Medulla oblongata (tissue), 1 donor: ENCODE measurements at regions not wholly inside any gene's neighbourhood (a gene's known extent, or its start where the extent isn't known, plus 50 kb on each side); places are given as distances from the start of the nearest gene placed in this dataset.

Source experiments
- DNase-seq: peaks from one replicate; pipeline ENCODE4 v3.0.0-alpha.2; 2015; ENCODE audit errors: extremely low spot score

DNA sequence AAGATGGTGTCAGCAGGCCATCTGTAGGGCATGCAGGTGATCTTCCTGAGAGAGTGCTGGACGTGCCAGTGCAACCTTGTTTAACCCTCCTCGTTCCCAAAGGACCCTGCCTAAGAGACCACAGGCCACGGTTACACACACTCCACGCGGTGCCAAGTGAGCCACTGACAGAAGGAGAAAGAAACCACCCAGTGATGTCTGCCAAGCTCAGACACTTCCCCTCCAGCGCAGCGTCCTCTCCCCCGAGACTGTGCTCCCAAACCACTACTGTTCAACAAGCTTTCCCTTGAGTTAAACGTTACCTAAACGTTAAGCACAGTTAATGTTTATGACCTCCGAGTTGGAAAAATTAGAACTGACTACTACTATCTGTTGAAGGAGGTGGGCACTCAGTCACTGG is 119.1 kb upstream of the NCK2 start:
- DNase-seq, result no peak

DNA sequence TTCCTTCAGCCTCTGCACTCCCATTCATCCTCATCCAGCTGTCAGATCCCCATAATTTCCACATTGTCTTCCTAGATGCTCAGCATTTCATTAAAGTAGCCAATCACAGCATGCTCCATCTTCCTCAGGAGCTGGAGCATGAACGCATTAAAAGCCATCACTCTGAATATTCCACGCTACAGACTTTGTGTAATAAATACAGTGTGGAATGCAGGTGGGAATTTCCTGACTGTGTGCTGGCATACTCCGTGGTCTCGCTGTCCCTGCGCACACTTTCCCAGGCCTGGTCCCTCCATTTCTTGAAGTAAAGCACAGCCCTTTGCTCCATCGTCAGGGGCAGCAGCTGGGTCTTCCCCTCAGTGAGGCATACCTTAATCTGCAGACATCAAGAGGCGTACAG is 123.7 kb upstream of the NCK2 start:
- no peak for DNase-seq

- DNase-seq, result no peak
Measured at GRCh38 chr2:105618351-105618659, 126.4 kb upstream of the NCK2 start.

GRCh38 chr2:105617631-105618350 is 126.9 kb upstream of the NCK2 start:
- DNase-seq, result no peak

- DNase-seq, result no peak
Measured at GRCh38 chr2:105615305-105615704, 129.4 kb upstream of the NCK2 start.

DNA sequence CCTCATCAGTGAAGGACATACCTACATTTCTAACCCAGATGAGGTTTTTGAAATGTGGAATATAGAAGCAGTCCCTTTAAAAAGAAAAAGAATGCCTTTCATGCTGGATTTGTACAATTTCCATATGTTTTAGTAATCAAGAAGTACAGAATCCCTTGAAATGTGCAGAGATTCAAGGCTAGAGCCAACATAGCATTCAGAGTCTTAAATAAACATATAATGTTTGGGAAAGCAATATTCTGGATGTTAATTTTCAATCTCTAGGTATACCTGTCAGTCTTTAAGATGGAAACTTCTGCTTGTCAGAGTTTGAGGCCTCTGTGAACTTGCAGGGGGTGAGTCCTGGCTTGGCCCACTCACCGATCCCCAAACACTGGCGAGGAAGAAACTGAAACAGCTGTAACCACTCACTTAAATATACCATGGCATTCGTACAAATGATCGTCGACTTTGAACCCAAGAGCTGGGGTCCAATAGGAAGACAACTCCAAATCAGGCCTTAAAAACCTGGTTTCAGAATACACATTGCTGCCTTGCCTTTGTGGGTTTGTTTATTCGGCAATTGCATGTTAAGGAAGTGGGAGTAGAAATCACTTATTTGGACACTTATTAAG is 132.8 kb upstream of the NCK2 start:
- no peak for DNase-seq

- DNase-seq, result no peak
Measured at GRCh38 chr2:105611333-105611637, 133.4 kb upstream of the NCK2 start.

DNA sequence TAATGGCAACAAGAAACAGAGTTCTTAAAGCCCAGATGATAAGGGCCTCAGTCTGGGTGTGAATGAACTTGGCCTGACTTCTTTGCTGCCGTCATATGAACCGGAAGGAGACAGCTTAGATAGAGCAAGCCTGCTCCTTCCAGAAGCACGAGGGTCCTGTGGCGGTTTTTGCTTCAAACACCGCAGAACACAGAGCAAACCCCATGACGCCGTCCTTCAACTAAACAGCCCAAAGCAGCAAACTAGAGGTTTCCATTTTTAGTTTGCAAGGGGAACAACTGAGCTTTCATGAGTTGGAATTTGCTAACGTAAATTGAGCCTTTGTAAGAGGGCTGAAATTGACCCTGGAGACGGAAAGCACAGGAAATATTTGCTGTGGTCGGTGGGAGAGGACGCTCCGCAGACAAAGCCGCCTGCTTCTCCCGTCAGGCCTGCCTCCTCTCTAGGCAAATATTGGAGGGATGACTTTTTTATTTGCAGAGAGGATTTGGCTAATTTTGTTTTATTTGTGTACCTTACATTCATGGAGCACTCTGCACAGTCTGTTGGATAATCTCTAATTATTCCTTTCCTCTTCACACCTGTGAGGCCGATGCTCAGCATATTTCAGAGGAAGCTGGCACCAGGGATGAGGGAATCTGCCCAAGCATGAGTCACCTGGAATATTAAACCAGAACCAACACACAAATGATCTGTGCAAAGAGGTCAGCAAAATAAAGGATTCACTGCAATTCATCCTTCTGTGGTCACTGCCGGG is 134.0 kb upstream of the NCK2 start:
- DNase-seq, result no peak

DNA sequence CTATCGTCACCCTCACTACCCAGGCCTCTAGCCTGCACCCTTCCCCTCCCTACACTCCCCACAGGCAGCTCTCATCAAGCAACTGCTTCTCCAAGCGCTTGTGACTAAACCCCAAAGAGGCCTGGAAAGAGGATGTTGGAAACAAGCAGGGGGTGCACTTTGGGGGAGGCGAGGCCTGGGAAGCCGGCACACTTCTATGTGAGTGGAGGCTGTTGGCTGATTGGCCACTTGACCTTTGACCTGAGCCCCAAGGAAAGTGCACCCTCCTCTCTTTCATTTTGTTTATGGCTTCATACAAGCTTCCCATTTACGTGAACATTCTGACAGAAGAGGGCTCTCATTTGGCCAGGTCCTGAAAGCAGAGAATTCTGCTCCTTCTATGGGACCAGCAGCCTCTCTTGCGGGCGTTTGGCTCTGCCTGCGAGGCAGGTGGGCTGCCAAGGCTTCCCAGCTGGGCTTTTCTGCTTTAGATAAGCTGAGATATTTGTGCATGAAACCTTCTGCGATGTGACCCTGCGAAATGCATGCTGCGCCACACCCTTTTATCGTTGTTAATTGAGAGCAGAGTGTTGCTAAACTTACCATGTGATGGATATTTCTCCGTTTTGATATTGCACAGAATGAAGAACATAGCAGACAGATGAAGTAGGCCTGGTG is 134.8 kb upstream of the NCK2 start:
- no peak for DNase-seq

GRCh38 chr2:105607920-105608504 is 136.7 kb upstream of the NCK2 start:
- DNase-seq, result no peak

DNA sequence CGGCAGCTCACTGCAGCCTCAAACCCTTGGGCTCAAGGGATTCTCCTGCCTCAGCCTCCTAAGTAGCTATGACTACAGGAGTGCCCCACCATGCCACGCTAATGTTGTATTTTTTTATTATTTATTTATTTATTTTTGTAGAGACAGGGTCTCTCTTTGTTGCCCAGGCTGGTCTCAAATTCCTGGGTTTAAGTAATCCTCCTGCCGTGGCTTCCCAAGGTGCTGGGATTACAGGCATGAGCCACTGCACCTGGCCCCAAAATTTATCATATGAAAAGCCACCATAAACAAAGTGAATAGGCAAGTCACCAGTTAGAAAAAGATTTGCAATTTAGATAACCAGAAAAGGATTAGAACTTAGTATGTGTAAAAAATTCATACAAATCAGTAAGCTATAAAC is 138.6 kb upstream of the NCK2 start:
- DNase-seq, result no peak

- peak; percentile 73 for DNase-seq
Measured at GRCh38 chr2:105604938-105605337, 139.8 kb upstream of the NCK2 start.

GRCh38 chr2:105600949-105601794 is 143.5 kb upstream of the NCK2 start:
- no peak for DNase-seq

GRCh38 chr2:105600602-105600948 is 144.1 kb upstream of the NCK2 start:
- no peak for DNase-seq

DNA sequence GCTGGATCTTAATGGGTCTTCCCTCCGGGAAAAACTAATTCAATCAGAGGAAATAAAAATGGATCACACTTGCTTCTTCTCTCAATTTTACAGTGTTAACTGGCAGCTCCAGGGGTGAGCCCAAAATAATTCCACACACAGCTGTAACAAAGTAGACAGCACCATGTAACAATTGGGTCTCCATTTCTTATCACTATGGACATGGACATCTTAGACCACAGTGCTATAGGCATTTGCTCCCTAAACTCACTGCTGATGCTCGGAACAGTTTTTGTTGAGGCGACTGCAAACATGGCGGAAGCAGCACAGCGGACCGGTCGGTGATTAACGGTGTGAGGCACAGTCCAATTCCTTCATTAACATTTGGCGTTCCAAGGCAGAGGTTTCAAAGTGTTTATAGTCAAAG is 144.7 kb upstream of the NCK2 start:
- no peak for DNase-seq

DNA sequence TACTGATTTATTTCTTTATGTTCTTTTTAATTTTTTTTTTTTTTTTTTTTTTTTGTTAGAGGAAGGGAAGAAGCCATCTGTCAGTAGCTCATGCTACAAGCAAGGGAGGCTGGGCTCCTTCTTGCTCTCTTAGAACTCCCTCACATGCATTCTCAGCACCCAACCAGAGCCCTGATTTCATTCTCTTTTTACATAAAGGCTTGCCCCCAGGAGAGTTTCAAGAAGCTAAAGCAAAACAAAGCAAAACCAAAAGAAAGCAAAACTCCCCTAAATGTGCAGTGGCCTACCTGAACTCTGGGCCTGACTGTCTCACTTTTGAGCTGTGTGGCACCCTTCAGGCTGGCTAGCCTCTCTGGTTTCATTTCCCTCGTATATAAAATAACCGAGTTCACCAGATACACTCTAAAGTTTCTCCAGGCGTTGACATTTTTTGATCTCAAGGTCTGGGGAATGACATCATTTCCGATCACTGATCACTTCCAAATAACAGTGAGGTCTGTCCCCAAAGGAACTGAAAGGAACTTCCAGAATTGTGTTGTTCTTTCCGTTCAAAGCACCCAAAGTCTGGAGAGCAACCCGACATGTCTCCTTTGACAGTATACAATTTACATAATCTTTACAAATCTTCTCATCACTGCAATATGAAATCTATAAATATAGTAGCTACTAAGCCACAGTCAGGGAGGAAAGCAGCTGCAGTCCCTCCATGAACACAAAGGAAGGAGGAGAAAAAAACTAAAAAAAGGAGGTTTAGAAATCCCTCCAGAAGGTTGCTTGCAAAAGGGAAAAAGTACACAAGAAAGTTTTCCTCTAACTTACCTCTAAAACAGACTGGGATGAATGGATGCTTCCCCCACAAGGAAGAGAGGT is 145.6 kb upstream of the NCK2 start:
- DNase-seq, result no peak

DNA sequence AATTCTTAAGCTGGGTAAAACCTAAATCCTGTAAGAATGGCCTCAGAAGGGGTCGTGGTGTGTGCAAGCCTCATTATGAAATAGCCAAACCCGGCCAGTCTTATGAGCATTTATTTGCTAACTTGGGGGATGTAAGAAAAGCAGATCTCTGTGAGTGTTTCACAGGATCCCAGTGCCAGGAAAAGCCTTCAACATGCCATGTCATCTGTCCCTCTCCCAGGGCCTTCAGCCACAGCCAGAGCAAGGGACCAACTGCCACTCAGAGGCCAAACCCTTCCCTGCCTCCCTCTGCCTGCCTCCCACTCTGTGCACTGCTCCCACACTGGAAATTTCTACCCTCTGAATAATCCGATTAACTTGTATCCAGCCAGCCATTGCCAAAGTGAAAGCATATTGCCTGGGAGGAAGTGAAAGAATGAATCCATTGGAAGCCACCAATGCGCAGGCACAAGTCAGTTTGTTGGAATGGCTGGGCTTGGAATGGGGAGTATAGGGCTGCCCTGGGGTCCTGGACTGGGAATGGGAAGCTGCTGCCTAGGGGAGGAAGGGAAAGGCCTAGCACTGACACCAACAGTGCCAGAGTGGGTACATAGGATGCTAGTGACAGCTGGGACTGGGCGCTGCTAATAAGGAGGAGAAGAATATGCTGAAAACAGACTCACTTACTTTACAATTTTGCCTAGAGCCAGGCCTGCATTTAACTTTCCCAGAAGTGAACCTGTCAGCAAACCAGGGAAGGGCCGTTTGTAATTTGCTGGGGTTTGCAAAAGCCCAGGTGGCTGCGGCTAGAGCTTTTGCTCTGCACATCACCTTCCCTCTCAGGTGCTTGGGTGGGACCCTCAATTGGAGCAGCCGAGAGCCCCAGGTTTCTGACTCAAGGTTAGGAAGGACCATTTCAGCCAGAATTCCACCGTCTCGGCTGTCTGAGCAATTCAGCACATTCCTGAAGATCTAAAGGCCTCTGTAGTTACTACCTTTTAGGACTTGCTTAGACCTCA is 146.6 kb upstream of the NCK2 start:
- no peak for DNase-seq

DNA sequence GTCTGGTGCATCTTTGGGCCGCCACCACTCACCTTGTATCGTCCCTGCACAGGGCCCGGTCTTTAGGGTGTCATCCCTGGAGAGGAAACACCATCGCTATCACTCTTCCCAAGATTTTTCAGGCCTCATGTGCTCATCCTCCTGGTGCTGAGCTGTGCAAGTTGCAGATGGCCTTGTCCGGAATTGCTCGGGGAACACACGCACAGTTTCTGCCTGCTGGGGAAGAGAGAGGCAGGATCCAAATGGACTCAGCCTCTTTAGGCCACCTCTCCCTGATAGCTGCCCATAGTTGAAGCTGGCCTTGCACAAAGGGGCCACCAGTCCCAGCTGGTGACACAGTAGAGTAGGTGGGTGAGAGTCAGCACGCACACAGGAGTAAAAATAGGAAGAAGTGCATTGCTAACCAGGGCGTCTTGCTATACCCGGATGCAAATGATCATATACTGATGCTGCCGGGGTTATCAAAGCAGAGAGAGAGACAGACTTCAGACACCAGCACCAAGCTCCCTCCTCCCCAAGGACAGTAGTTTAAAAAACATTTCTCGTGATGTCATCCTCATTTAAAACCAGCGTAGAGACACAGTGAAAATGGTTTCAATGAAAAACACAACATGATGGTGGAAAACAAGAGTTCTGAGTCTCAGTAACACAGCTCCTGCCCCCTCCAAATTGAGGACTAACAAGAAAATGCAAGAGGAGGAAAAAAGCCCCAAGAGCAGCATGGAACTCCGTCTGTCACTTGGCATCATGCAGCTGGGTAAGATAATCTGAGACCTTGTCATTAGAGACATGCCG is 147.5 kb upstream of the NCK2 start:
- no peak for DNase-seq
